ENCODE measurements at regions not wholly inside any gene's neighbourhood (a gene's known extent, or its start where the extent isn't known, plus 50 kb on each side); places are given as distances from the start of the nearest gene placed in this dataset.

DNA sequence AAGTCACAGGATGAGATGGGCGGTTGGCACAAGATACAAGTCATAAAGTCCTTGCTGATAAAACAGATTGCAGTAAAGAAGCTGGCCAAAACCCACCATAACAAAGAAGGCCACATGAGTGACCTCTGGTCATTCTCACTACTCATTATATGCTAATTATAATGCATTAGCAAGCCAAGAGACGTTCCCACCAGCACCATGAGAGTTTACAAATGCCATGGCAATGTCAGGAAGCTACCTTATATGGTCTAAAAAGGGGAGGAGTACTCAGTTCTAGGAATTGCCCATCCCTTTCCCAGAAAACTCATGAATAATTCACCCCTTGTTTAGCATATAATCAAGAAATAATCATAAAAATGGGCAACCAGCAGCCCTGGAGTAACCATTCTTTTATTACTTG, 74.9 kb upstream of the APP start:
- TF ChIP-seq ZFP30 (CRISPR knock-in tag; IDR thresholded peaks at IDR 0.05) (no peak), ISL1 (CRISPR knock-in tag; IDR thresholded peaks at IDR 0.05) (no peak), TOX (CRISPR knock-in tag; IDR thresholded peaks at IDR 0.05; ENCODE audit: borderline replicate concordance) (no peak), RARB (CRISPR knock-in tag; IDR thresholded peaks at IDR 0.05) (no peak), ESRRG (CRISPR knock-in tag; IDR thresholded peaks at IDR 0.05) (no peak), PATZ1 (CRISPR knock-in tag; IDR thresholded peaks at IDR 0.05; ENCODE audit: borderline replicate concordance) (no peak), OSR1 (CRISPR knock-in tag; IDR thresholded peaks at IDR 0.05) (no peak), ARNTL (CRISPR knock-in tag; IDR thresholded peaks at IDR 0.05; ENCODE audit: borderline replicate concordance, low read depth) (no peak), POU6F1 (CRISPR knock-in tag; IDR thresholded peaks at IDR 0.05; ENCODE audit: borderline replicate concordance, low read depth) (no peak), ZC3H10 (CRISPR knock-in tag; IDR thresholded peaks at IDR 0.05) (no peak), GLIS3 (CRISPR knock-in tag; IDR thresholded peaks at IDR 0.05) (no peak), SNAI2 (CRISPR knock-in tag; IDR thresholded peaks at IDR 0.05) (no peak), BACH2 (CRISPR knock-in tag; IDR thresholded peaks at IDR 0.05; ENCODE audit: borderline replicate concordance) (no peak), CSDC2 (CRISPR knock-in tag; IDR thresholded peaks at IDR 0.05) (no peak), PPARA (CRISPR knock-in tag; IDR thresholded peaks at IDR 0.05; ENCODE audit: borderline replicate concordance) (no peak), ZFP3 (CRISPR knock-in tag; IDR thresholded peaks at IDR 0.05) (no peak)
- TF ChIP-seq, protein P1, sequence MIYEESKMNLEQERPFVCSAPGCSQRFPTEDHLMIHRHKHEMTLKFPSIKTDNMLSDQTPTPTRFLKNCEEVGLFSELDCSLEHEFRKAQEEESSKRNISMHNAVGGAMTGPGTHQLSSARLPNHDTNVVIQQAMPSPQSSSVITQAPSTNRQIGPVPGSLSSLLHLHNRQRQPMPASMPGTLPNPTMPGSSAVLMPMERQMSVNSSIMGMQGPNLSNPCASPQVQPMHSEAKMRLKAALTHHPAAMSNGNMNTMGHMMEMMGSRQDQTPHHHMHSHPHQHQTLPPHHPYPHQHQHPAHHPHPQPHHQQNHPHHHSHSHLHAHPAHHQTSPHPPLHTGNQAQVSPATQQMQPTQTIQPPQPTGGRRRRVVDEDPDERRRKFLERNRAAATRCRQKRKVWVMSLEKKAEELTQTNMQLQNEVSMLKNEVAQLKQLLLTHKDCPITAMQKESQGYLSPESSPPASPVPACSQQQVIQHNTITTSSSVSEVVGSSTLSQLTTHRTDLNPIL (CRISPR knock-in tag; IDR thresholded peaks at IDR 0.05; ENCODE audit: low read depth): no peak
- TF ChIP-seq, protein P2, sequence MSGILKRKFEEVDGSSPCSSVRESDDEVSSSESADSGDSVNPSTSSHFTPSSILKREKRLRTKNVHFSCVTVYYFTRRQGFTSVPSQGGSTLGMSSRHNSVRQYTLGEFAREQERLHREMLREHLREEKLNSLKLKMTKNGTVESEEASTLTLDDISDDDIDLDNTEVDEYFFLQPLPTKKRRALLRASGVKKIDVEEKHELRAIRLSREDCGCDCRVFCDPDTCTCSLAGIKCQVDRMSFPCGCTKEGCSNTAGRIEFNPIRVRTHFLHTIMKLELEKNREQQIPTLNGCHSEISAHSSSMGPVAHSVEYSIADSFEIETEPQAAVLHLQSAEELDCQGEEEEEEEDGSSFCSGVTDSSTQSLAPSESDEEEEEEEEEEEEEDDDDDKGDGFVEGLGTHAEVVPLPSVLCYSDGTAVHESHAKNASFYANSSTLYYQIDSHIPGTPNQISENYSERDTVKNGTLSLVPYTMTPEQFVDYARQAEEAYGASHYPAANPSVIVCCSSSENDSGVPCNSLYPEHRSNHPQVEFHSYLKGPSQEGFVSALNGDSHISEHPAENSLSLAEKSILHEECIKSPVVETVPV (CRISPR knock-in tag; IDR thresholded peaks at IDR 0.05): no peak
- TF ChIP-seq, protein P3, sequence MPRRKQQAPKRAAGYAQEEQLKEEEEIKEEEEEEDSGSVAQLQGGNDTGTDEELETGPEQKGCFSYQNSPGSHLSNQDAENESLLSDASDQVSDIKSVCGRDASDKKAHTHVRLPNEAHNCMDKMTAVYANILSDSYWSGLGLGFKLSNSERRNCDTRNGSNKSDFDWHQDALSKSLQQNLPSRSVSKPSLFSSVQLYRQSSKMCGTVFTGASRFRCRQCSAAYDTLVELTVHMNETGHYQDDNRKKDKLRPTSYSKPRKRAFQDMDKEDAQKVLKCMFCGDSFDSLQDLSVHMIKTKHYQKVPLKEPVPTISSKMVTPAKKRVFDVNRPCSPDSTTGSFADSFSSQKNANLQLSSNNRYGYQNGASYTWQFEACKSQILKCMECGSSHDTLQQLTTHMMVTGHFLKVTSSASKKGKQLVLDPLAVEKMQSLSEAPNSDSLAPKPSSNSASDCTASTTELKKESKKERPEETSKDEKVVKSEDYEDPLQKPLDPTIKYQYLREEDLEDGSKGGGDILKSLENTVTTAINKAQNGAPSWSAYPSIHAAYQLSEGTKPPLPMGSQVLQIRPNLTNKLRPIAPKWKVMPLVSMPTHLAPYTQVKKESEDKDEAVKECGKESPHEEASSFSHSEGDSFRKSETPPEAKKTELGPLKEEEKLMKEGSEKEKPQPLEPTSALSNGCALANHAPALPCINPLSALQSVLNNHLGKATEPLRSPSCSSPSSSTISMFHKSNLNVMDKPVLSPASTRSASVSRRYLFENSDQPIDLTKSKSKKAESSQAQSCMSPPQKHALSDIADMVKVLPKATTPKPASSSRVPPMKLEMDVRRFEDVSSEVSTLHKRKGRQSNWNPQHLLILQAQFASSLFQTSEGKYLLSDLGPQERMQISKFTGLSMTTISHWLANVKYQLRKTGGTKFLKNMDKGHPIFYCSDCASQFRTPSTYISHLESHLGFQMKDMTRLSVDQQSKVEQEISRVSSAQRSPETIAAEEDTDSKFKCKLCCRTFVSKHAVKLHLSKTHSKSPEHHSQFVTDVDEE (CRISPR knock-in tag; IDR thresholded peaks at IDR 0.05): no peak
- ATAC-seq: no peak

GRCh38 chr21:26238646-26239045, 68.1 kb upstream of the APP start:
- ATAC-seq: no peak

More at GRCh38 chr21:26238646-26239045, 68.1 kb upstream of the APP start:
- no peak for TF ChIP-seq ARNTL (CRISPR knock-in tag; IDR thresholded peaks at IDR 0.05; ENCODE audit: borderline replicate concordance, low read depth)
- TF ChIP-seq PATZ1 (CRISPR knock-in tag; IDR thresholded peaks at IDR 0.05; ENCODE audit: borderline replicate concordance): no peak
- TF ChIP-seq ZNF70 (CRISPR knock-in tag; IDR thresholded peaks at IDR 0.05): no peak
- no peak for TF ChIP-seq TCF4 (CRISPR knock-in tag; IDR thresholded peaks at IDR 0.05; ENCODE audit: borderline replicate concordance)
- TF ChIP-seq PPARA (CRISPR knock-in tag; IDR thresholded peaks at IDR 0.05; ENCODE audit: borderline replicate concordance): no peak
- TF ChIP-seq ZC3H10 (CRISPR knock-in tag; IDR thresholded peaks at IDR 0.05): no peak
- TF ChIP-seq, protein P2 (CRISPR knock-in tag; IDR thresholded peaks at IDR 0.05): no peak
- TF ChIP-seq, protein P1 (CRISPR knock-in tag; IDR thresholded peaks at IDR 0.05; ENCODE audit: low read depth): no peak
- TF ChIP-seq GLIS3 (CRISPR knock-in tag; IDR thresholded peaks at IDR 0.05): no peak
- TF ChIP-seq ZNF565 (CRISPR knock-in tag; conservative IDR thresholded peaks at IDR 0.05; ENCODE audit: low read depth): no peak
- TF ChIP-seq OSR1 (CRISPR knock-in tag; IDR thresholded peaks at IDR 0.05): no peak
- no peak for TF ChIP-seq RARB (CRISPR knock-in tag; IDR thresholded peaks at IDR 0.05)
- TF ChIP-seq ESRRG (CRISPR knock-in tag; IDR thresholded peaks at IDR 0.05): no peak
